SK-N-SH (cell line): ENCODE measurements at regions not wholly inside any gene's neighbourhood (a gene's known extent, or its start where the extent isn't known, plus 50 kb on each side); places are given as distances from the start of the nearest gene placed in this dataset.

Experiments used
- CTCF ChIA-PET: fragments of 300-600, 350-600 bp; formaldehyde crosslinking; extraction: SDS; loops from one replicate; lab custom pipeline; 2021; lab: Yijun Ruan, JAX
- POLR2A ChIA-PET: fragments of 350-600 bp; sonication (Branson Sonifier 250); formaldehyde crosslinking; extraction: SDS; loops from one replicate; lab custom pipeline; 2020; ENCODE audit warnings: antibody characterized with exemption, inconsistent platforms; lab: Yijun Ruan, JAX
- DNase-seq: peaks from one replicate; pipeline ENCODE4 v3.0.0; 2012
- H2AFZ ChIP-seq: fragments of 200-600 bp; sonication (generic); 2 replicates; pipeline ENCODE4 v1.8.1; 2016; ENCODE audit warnings: antibody characterized with exemption, mild to moderate bottlenecking, low read depth
- H3F3A ChIP-seq: fragments of 200-600 bp; sonication (generic); replicated peaks from 2 replicates; pipeline ENCODE3; 2016; ENCODE audit warnings: antibody characterized with exemption, mild to moderate bottlenecking; ENCODE audit not compliant: insufficient read depth
- H3K27ac ChIP-seq, 2 experiments: fragments of 200-500 bp in 1 of 2; fragments of 200-600 bp in 1 of 2; sonication (Bioruptor generic) in 1 of 2; sonication (generic), shearing (Covaris generic) in 1 of 2; 2 replicates each; pipeline versions ENCODE4 v1.5.1 to v1.6.1; 2014 to 2016; ENCODE audit warnings: low read depth in 2 of 2, inconsistent platforms in 1 of 2, low read length in 1 of 2, mild to moderate bottlenecking in 1 of 2, mixed read lengths in 1 of 2
- H3K27me3 ChIP-seq: fragments of 200-600 bp; sonication (generic), shearing (Covaris generic); 2 replicates; pipeline ENCODE4 v1.6.1; 2016; ENCODE audit warnings: mixed run types; ENCODE audit not compliant: insufficient read depth
- H3K36me3 ChIP-seq, 2 experiments: fragments of 200-500 bp in 1 of 2; fragments of 200-600 bp in 1 of 2; sonication (Bioruptor generic) in 1 of 2; sonication (generic) in 1 of 2; replicated peaks in 1 of 2; 2 replicates each; pipeline versions ENCODE3 to v1.5.1; 2014 to 2016; ENCODE audit warnings: low read length in 1 of 2, mild to moderate bottlenecking in 1 of 2; ENCODE audit not compliant: insufficient read depth in 2 of 2, control insufficient read depth in 1 of 2
- H3K4me1 ChIP-seq, 2 experiments: fragments of 200-500 bp in 1 of 2; fragments of 200-600 bp in 1 of 2; sonication (Bioruptor generic) in 1 of 2; sonication (generic), shearing (Covaris generic) in 1 of 2; 2 replicates each; pipeline versions ENCODE4 v1.5.1 to v1.6.1; 2014 to 2016; ENCODE audit warnings: low read depth in 1 of 2, low read length in 1 of 2, mixed run types in 1 of 2; ENCODE audit not compliant: insufficient read depth in 2 of 2, control insufficient read depth in 1 of 2
- H3K4me2 ChIP-seq: fragments of 200-600 bp; sonication (generic), shearing (Covaris generic); 2 replicates; pipeline ENCODE4 v1.6.1; 2017; ENCODE audit warnings: mixed run types
- H3K4me3 ChIP-seq, 2 experiments: fragments of 200-500 bp in 1 of 2; fragments of 200-600 bp in 1 of 2; sonication (Bioruptor generic) in 1 of 2; sonication (generic), shearing (Covaris generic) in 1 of 2; 2 replicates each; pipeline versions ENCODE4 v1.5.1 to v1.8.1; 2014 to 2016; ENCODE audit warnings: low read depth in 2 of 2, inconsistent platforms in 1 of 2, low read length in 1 of 2, mild to moderate bottlenecking in 1 of 2, mixed read lengths in 1 of 2, moderate library complexity in 1 of 2
- H3K79me2 ChIP-seq: fragments of 200-600 bp; sonication (generic); 2 replicates; pipeline ENCODE4 v1.8.1; 2017; ENCODE audit warnings: mild to moderate bottlenecking; ENCODE audit not compliant: insufficient read depth
- H3K9ac ChIP-seq: fragments of 200-600 bp; sonication (generic); 2 replicates; pipeline ENCODE4 v1.6.1; 2017; ENCODE audit warnings: mixed run types
- H3K9me2 ChIP-seq: fragments of 200-600 bp; sonication (generic); 2 replicates; pipeline ENCODE4 v1.6.1; 2017; ENCODE audit warnings: mixed run types
- H3K9me3 ChIP-seq: fragments of 200-600 bp; sonication (generic); 2 replicates; pipeline ENCODE4 v1.6.1; 2017; ENCODE audit warnings: mixed run types, mild to moderate bottlenecking, moderate library complexity
- H4K20me1 ChIP-seq: fragments of 200-600 bp; sonication (generic); 2 replicates; pipeline ENCODE4 v1.6.1; 2017; ENCODE audit warnings: mild to moderate bottlenecking, mixed run types; ENCODE audit not compliant: insufficient read depth
- CTCF ChIP-seq: fragments of 200-600 bp; sonication (generic); IDR thresholded peaks from 2 replicates; pipeline ENCODE4 v1.6.1; 2017; ENCODE audit warnings: antibody characterized with exemption, mild to moderate bottlenecking, moderate library complexity
- EP300 ChIP-seq, 2 experiments: IDR thresholded peaks; 2 replicates each; pipeline versions ENCODE4 v1.4.0 to v1.6.1; 2012; ENCODE audit warnings: borderline replicate concordance in 1 of 2, low read depth in 1 of 2, low read length in 1 of 2
- FOSL2 ChIP-seq: IDR thresholded peaks from 2 replicates; pipeline ENCODE4 v1.4.0; 2012; ENCODE audit warnings: low read depth, mild to moderate bottlenecking, moderate library complexity, borderline replicate concordance
- FOXJ3 ChIP-seq: sonication (generic); formaldehyde crosslinking; IDR thresholded peaks from 2 replicates; pipeline ENCODE4 v1.5.1; 2020; ENCODE audit warnings: mild to moderate bottlenecking, missing genetic modification reagents
- GABPA ChIP-seq: IDR thresholded peaks from 2 replicates; pipeline ENCODE4 v1.4.0; 2012; ENCODE audit warnings: low read depth, mild to moderate bottlenecking
- POLR2AphosphoS5 ChIP-seq: IDR thresholded peaks from 2 replicates; pipeline ENCODE4 v1.6.1; 2012; ENCODE audit warnings: low read depth, low read length
- RFX5 ChIP-seq: IDR thresholded peaks from 2 replicates; pipeline ENCODE4 v1.6.1; 2012; ENCODE audit warnings: mild to moderate bottlenecking, improper control_type of control experiment, low read length
- RXRA ChIP-seq: IDR thresholded peaks from 2 replicates; pipeline ENCODE4 v1.4.0; 2012; ENCODE audit warnings: low read depth, mild to moderate bottlenecking, borderline replicate concordance
- SMC3 ChIP-seq: IDR thresholded peaks from 2 replicates; pipeline ENCODE4 v1.6.1; 2012; ENCODE audit warnings: low read depth, low read length, improper control_type of control experiment
- TEAD4 ChIP-seq: IDR thresholded peaks from 2 replicates; pipeline ENCODE4 v1.4.0; 2012; ENCODE audit warnings: mild to moderate bottlenecking, borderline replicate concordance; ENCODE audit not compliant: insufficient read depth
- USF1 ChIP-seq: IDR thresholded peaks from 2 replicates; pipeline ENCODE4 v1.4.0; 2012; ENCODE audit warnings: low read depth, borderline replicate concordance
- WGBS: methylation state at CpG from one replicate; pipeline ENCODE4 v1.1.6; 2017; ENCODE audit warnings: low lambda C conversion rate; 5-methylcytosine and 5-hydroxymethylcytosine counted together
- TF ChIP-seq, protein P1 (sequence below): fragments of 150-350 bp; IDR thresholded peaks from 2 replicates; pipeline ENCODE4 v1.6.1; 2016; ENCODE audit warnings: mild to moderate bottlenecking, low read depth, low read length
- TF ChIP-seq, protein P2 (sequence below): IDR thresholded peaks from 2 replicates; pipeline ENCODE4 v1.4.0; 2012; ENCODE audit warnings: low read depth, borderline replicate concordance
- TF ChIP-seq, protein P3 (sequence below): fragments of 150-350 bp; IDR thresholded peaks from 2 replicates; pipeline ENCODE4 v1.6.1; 2017; ENCODE audit warnings: antibody characterized with exemption, low read length, low read depth, borderline replicate concordance
- TF ChIP-seq, protein P4 (sequence below): IDR thresholded peaks from 2 replicates; pipeline ENCODE4 v1.4.0; 2012; ENCODE audit warnings: low read depth

DNA sequence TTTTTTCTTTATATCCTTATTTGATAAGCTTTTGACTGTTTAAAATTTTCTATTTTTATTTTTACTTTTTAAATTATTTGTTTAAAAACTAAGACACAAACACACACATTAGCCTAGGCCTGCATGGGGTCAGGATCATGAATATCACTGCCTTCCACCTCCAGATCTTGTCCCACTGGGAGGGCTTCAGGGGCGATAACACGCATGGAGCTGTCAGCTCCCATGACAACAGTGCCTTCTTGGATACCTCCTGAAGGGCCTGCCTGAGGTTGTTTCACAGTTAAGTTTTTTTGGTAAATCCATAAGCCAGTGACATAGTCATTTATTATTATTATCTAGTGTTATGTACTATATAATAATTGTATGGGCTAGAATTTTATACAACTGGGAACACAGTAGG, 85.4 kb upstream of the FAT1 start (continued):
- TF ChIP-seq CTCF (no peak), FOSL2 (no peak), EP300 (IDR thresholded peaks at IDR 0.05; ENCODE audit: borderline replicate concordance in 1 of 2, low read depth in 1 of 2, low read length in 1 of 2) (no peak)
- TF ChIP-seq, all 33 proteins: peak for 0

- no peak for DNase-seq
- Histone ChIP-seq H3F3A (no peaks in the 10 kb centered on the region), H3K9me2 (no peaks in the 10 kb centered on the region), H4K20me1 (no peaks in the 10 kb centered on the region), H2AFZ (no peak overlapping the region), H3K79me2 (no peaks in the 10 kb centered on the region), H3K9ac (no peak overlapping the region), H3K4me2 (no peak overlapping the region), H3K4me1 (no peaks in the 10 kb centered on the region), H3K27ac (no peak overlapping the region)
- POLR2A ChIA-PET: no interaction called here
- TF ChIP-seq, protein P1, sequence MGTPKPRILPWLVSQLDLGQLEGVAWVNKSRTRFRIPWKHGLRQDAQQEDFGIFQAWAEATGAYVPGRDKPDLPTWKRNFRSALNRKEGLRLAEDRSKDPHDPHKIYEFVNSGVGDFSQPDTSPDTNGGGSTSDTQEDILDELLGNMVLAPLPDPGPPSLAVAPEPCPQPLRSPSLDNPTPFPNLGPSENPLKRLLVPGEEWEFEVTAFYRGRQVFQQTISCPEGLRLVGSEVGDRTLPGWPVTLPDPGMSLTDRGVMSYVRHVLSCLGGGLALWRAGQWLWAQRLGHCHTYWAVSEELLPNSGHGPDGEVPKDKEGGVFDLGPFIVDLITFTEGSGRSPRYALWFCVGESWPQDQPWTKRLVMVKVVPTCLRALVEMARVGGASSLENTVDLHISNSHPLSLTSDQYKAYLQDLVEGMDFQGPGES: no peak
- TF ChIP-seq USF1 (no peak), GABPA (no peak), RXRA (no peak), SMC3 (no peak), RFX5 (no peak), POLR2AphosphoS5 (no peak), FOXJ3 (CRISPR knock-in tag) (no peak), TEAD4 (no peak)
- TF ChIP-seq, protein P2, sequence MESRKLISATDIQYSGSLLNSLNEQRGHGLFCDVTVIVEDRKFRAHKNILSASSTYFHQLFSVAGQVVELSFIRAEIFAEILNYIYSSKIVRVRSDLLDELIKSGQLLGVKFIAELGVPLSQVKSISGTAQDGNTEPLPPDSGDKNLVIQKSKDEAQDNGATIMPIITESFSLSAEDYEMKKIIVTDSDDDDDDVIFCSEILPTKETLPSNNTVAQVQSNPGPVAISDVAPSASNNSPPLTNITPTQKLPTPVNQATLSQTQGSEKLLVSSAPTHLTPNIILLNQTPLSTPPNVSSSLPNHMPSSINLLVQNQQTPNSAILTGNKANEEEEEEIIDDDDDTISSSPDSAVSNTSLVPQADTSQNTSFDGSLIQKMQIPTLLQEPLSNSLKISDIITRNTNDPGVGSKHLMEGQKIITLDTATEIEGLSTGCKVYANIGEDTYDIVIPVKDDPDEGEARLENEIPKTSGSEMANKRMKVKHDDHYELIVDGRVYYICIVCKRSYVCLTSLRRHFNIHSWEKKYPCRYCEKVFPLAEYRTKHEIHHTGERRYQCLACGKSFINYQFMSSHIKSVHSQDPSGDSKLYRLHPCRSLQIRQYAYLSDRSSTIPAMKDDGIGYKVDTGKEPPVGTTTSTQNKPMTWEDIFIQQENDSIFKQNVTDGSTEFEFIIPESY: no peak
- TF ChIP-seq, protein P3, sequence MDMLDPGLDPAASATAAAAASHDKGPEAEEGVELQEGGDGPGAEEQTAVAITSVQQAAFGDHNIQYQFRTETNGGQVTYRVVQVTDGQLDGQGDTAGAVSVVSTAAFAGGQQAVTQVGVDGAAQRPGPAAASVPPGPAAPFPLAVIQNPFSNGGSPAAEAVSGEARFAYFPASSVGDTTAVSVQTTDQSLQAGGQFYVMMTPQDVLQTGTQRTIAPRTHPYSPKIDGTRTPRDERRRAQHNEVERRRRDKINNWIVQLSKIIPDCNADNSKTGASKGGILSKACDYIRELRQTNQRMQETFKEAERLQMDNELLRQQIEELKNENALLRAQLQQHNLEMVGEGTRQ: no peak
- TF ChIP-seq, protein P4, sequence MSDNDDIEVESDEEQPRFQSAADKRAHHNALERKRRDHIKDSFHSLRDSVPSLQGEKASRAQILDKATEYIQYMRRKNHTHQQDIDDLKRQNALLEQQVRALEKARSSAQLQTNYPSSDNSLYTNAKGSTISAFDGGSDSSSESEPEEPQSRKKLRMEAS: no peak
- TF ChIP-seq, all 33 proteins: peak for 0
- Histone ChIP-seq H3K36me3 (no peaks in the 10 kb centered on the region), H3K4me3 (no peak overlapping the region), H3K9me3 (no peaks in the 10 kb centered on the region; the same call in 1 of the 2 replicates), H3K27me3 (no peaks in the 10 kb centered on the region)
- WGBS: 64% methylated on average over 3 of the region's 3 CpGs
- CTCF ChIA-PET: no interaction called here
Observed at GRCh38 chr4:186810613-186811150, 87.0 kb upstream of the FAT1 start.
